ENCODE measurements at regions not wholly inside any gene's neighbourhood (a gene's known extent, or its start where the extent isn't known, plus 50 kb on each side); places are given as distances from the start of the nearest gene placed in this dataset.

DNA sequence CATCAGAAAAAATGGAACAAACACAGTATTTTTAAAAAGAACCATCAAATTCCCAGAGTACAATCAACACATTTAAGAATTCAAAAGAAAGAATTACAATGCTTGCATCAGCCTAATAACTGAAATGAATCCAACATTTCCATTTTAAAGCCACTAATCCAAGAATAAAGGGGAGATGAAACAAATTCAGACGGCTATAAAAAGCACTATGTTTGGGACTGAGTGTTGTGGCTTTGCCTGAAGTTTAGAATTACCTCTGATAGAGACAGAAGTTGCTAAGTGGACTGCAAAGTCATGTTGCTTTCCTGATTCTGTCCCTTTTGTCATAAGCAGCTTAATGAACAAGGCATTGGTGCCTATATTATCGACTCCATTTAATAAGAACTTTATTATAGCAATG is 135.4 kb upstream of the RGMB start:
- intact Hi-C loops (cut with micrococcal nuclease; ENCODE audit: unreplicated experiment) (no loop called here), in situ Hi-C loops (cut with HindIII; ENCODE audit: low pct_unique_long_range_greater_than_20kb, low sequenced_read_pairs) (no loop called here)
- Histone ChIP-seq H3K36me3 (ENCODE audit: control insufficient read depth, insufficient read depth, low read length) (no peaks in the 10 kb centered on the region), H3K9me3 (ENCODE audit: control insufficient read depth, insufficient read depth, low read depth, low read length) (no peaks in the 10 kb centered on the region), H3K4me1 (ENCODE audit: control insufficient read depth, insufficient read depth, low read length) (no peaks in the 10 kb centered on the region), H3K4me3 (ENCODE audit: low read depth in 2 of 2, low read length in 2 of 2) (no peak overlapping the region), H3K27me3 (ENCODE audit: control insufficient read depth, insufficient read depth, low read length) (no peaks in the 10 kb centered on the region), H3K27ac (ENCODE audit: low read length) (no peak overlapping the region)
- ChIA-PET POLR2A (no interaction called here), CTCF (no interaction called here)
- BruUV-seq (replicated peaks), result no TSS peak
- DNase-seq (ENCODE audit: low read depth, low spot score) (no peak), ATAC-seq (no peak)
- TF ChIP-seq, protein P1, sequence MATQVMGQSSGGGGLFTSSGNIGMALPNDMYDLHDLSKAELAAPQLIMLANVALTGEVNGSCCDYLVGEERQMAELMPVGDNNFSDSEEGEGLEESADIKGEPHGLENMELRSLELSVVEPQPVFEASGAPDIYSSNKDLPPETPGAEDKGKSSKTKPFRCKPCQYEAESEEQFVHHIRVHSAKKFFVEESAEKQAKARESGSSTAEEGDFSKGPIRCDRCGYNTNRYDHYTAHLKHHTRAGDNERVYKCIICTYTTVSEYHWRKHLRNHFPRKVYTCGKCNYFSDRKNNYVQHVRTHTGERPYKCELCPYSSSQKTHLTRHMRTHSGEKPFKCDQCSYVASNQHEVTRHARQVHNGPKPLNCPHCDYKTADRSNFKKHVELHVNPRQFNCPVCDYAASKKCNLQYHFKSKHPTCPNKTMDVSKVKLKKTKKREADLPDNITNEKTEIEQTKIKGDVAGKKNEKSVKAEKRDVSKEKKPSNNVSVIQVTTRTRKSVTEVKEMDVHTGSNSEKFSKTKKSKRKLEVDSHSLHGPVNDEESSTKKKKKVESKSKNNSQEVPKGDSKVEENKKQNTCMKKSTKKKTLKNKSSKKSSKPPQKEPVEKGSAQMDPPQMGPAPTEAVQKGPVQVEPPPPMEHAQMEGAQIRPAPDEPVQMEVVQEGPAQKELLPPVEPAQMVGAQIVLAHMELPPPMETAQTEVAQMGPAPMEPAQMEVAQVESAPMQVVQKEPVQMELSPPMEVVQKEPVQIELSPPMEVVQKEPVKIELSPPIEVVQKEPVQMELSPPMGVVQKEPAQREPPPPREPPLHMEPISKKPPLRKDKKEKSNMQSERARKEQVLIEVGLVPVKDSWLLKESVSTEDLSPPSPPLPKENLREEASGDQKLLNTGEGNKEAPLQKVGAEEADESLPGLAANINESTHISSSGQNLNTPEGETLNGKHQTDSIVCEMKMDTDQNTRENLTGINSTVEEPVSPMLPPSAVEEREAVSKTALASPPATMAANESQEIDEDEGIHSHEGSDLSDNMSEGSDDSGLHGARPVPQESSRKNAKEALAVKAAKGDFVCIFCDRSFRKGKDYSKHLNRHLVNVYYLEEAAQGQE (IDR thresholded peaks at IDR 0.05; ENCODE audit: insufficient read depth in 1 of 2, low read depth in 2 of 2, low read length in 1 of 2), result no peak
- TF ChIP-seq, protein P2, sequence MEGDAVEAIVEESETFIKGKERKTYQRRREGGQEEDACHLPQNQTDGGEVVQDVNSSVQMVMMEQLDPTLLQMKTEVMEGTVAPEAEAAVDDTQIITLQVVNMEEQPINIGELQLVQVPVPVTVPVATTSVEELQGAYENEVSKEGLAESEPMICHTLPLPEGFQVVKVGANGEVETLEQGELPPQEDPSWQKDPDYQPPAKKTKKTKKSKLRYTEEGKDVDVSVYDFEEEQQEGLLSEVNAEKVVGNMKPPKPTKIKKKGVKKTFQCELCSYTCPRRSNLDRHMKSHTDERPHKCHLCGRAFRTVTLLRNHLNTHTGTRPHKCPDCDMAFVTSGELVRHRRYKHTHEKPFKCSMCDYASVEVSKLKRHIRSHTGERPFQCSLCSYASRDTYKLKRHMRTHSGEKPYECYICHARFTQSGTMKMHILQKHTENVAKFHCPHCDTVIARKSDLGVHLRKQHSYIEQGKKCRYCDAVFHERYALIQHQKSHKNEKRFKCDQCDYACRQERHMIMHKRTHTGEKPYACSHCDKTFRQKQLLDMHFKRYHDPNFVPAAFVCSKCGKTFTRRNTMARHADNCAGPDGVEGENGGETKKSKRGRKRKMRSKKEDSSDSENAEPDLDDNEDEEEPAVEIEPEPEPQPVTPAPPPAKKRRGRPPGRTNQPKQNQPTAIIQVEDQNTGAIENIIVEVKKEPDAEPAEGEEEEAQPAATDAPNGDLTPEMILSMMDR (IDR thresholded peaks at IDR 0.05), result no peak
- no peak for TF ChIP-seq TCF7L2 (IDR thresholded peaks at IDR 0.05; ENCODE audit: low read depth, low read length)
- TF ChIP-seq POLR2AphosphoS5 (IDR thresholded peaks at IDR 0.05; ENCODE audit: low read depth, low read length), result no peak
- no peak for TF ChIP-seq SIN3A (IDR thresholded peaks at IDR 0.05; ENCODE audit: borderline replicate concordance, insufficient read depth, low read depth, low read length)

DNA sequence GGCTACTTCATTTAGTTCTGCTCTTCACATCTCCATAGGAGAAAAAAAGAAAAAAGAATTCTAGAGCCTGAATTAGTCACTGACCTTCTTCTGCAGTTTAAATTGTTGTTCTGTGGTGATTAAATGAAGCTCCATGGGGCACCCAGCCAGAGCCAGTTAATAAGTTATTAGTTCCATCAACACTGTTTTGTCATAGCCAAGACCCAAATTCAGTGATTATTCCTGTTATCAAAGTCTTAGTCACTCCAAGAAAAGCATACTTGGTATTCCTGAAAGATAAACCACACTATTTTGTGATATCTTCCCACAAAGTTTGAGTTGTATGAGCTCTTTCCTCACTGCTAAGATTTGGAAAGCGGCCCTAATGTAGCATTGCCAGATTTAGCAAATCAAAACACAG is 134.8 kb upstream of the RGMB start:
- CTCF ChIA-PET, result no interaction called here

More for the DNA sequence above, 134.8 kb upstream of the RGMB start:
- Histone ChIP-seq H3K4me1 (ENCODE audit: control insufficient read depth, insufficient read depth, low read length) (no peaks in the 10 kb centered on the region), H3K4me3 (ENCODE audit: low read depth in 2 of 2, low read length in 2 of 2) (no peak overlapping the region), H3K9me3 (ENCODE audit: control insufficient read depth, insufficient read depth, low read depth, low read length) (no peaks in the 10 kb centered on the region), H3K36me3 (ENCODE audit: control insufficient read depth, insufficient read depth, low read length) (no peaks in the 10 kb centered on the region), H3K27me3 (ENCODE audit: control insufficient read depth, insufficient read depth, low read length) (no peaks in the 10 kb centered on the region), H3K27ac (ENCODE audit: low read length) (no peak overlapping the region)
- ATAC-seq (no peak), DNase-seq (ENCODE audit: low read depth, low spot score) (no peak)
- intact Hi-C loops (cut with micrococcal nuclease; ENCODE audit: unreplicated experiment) (no loop called here), in situ Hi-C loops (cut with HindIII; ENCODE audit: low pct_unique_long_range_greater_than_20kb, low sequenced_read_pairs) (no loop called here)
- no peak for TF ChIP-seq TCF7L2 (IDR thresholded peaks at IDR 0.05; ENCODE audit: low read depth, low read length)
- TF ChIP-seq POLR2AphosphoS5 (IDR thresholded peaks at IDR 0.05; ENCODE audit: low read depth, low read length), result no peak
- TF ChIP-seq, protein P1 (IDR thresholded peaks at IDR 0.05; ENCODE audit: insufficient read depth in 1 of 2, low read depth in 2 of 2, low read length in 1 of 2), result no peak
- TF ChIP-seq, protein P2 (IDR thresholded peaks at IDR 0.05), result no peak
- no peak for TF ChIP-seq SIN3A (IDR thresholded peaks at IDR 0.05; ENCODE audit: borderline replicate concordance, insufficient read depth, low read depth, low read length)
- POLR2A ChIA-PET, result interaction anchor here (0.5 kb wide), 1 partner anchor 242 kb away, joined by 4 read pairs; no protein-coding TSS in a partner anchor
- BruUV-seq (replicated peaks), result no TSS peak
